ENCODE measurements at regions not wholly inside any gene's neighbourhood (a gene's known extent, or its start where the extent isn't known, plus 50 kb on each side); places are given as distances from the start of the nearest gene placed in this dataset.
"Not testable (repeated sequence)": the region's sequence is repeated elsewhere in the genome, so short reads cannot be mapped to it uniquely, and the experiment has no call there.

GRCh38 chr10:46202405-46202804 lies 84.4 kb upstream of the ANTXRL start:
- DNase-seq (ENCODE audit: low read depth): not testable (repeated sequence)

- DNase-seq (ENCODE audit: low read depth): not testable (repeated sequence)
Measured at GRCh38 chr10:46204482-46205102, 82.2 kb upstream of the ANTXRL start.

GRCh38 chr10:46210427-46210826 lies 76.4 kb upstream of the ANTXRL start:
- DNase-seq (ENCODE audit: low read depth): not testable (repeated sequence)

GRCh38 chr10:46215426-46215825 lies 71.4 kb upstream of the ANTXRL start:
- no peak for DNase-seq (ENCODE audit: low read depth)

- no peak for DNase-seq (ENCODE audit: low read depth)
Measured at GRCh38 chr10:46216003-46216634, 70.7 kb upstream of the ANTXRL start.

GRCh38 chr10:46216836-46217751 lies 69.7 kb upstream of the ANTXRL start:
- no peak for DNase-seq (ENCODE audit: low read depth)

- no peak for DNase-seq (ENCODE audit: low read depth)
Measured at GRCh38 chr10:46217752-46218453, 68.9 kb upstream of the ANTXRL start.

- DNase-seq (ENCODE audit: low read depth): no peak
Measured at GRCh38 chr10:46218921-46219320, 67.9 kb upstream of the ANTXRL start.

- not testable (repeated sequence) for DNase-seq (ENCODE audit: low read depth)
Measured at GRCh38 chr10:46219431-46219990, 67.3 kb upstream of the ANTXRL start.

- DNase-seq (ENCODE audit: low read depth): no peak
Measured at GRCh38 chr10:46220187-46220586, 66.6 kb upstream of the ANTXRL start.

- no peak for DNase-seq (ENCODE audit: low read depth)
Measured at GRCh38 chr10:46220872-46221538, 65.8 kb upstream of the ANTXRL start.

GRCh38 chr10:46222364-46222935 lies 64.3 kb upstream of the ANTXRL start:
- DNase-seq (ENCODE audit: low read depth): no peak

- DNase-seq (ENCODE audit: low read depth): no peak
Measured at GRCh38 chr10:46223064-46223480, 63.7 kb upstream of the ANTXRL start.

GRCh38 chr10:46223626-46224413 lies 63.0 kb upstream of the ANTXRL start:
- no peak for DNase-seq (ENCODE audit: low read depth)

- DNase-seq (ENCODE audit: low read depth): no peak
Measured at GRCh38 chr10:46224414-46224682, 62.4 kb upstream of the ANTXRL start.

- DNase-seq (ENCODE audit: low read depth): no peak
Measured at GRCh38 chr10:46225597-46225996, 61.2 kb upstream of the ANTXRL start.

GRCh38 chr10:46226232-46226631 lies 60.6 kb upstream of the ANTXRL start:
- no peak for DNase-seq (ENCODE audit: low read depth)

- no peak for DNase-seq (ENCODE audit: low read depth)
Measured at GRCh38 chr10:46226900-46227558, 59.8 kb upstream of the ANTXRL start.

- DNase-seq (ENCODE audit: low read depth): no peak
Measured at GRCh38 chr10:46227571-46227935, 59.2 kb upstream of the ANTXRL start.
